Immature natural killer cell (primary cell): ENCODE measurements at regions not wholly inside any gene's neighbourhood (a gene's known extent, or its start where the extent isn't known, plus 50 kb on each side); places are given as distances from the start of the nearest gene placed in this dataset.

Source experiments
- DNase-seq, 3 donors: peaks; one replicate each; pipeline ENCODE4 v3.0.0; 2022; ENCODE audit warnings: mixed read lengths in 1 of 3
- H3K27ac Mint-ChIP-seq, 6 donors: one replicate each; pipeline ENCODE4 v1.8.0; 2020; ENCODE audit warnings: mixed read lengths in 6 of 6, mild to moderate bottlenecking in 5 of 6, inconsistent platforms in 4 of 6, moderate library complexity in 3 of 6
- H3K27me3 Mint-ChIP-seq, 3 donors: one replicate each; pipeline ENCODE4 v1.8.0; 2020 to 2021; ENCODE audit warnings: low read depth in 3 of 3, mild to moderate bottlenecking in 3 of 3, mixed read lengths in 3 of 3, moderate library complexity in 3 of 3, inconsistent platforms in 1 of 3
- H3K36me3 Mint-ChIP-seq, 3 donors: one replicate each; pipeline ENCODE4 v1.8.0; 2020; ENCODE audit warnings: mixed read lengths in 3 of 3, inconsistent platforms in 2 of 3, mild to moderate bottlenecking in 2 of 3
- H3K4me1 Mint-ChIP-seq, 2 donors: one replicate each; pipeline ENCODE4 v1.8.0; 2020; ENCODE audit warnings: inconsistent platforms in 2 of 2, mild to moderate bottlenecking in 2 of 2, mixed read lengths in 2 of 2, moderate library complexity in 1 of 2
- H3K4me3 Mint-ChIP-seq, 5 donors: one replicate each; pipeline ENCODE4 v1.8.0; 2020; ENCODE audit warnings: mild to moderate bottlenecking in 5 of 5, mixed read lengths in 5 of 5, inconsistent platforms in 3 of 5, moderate library complexity in 3 of 5
- H3K9me3 Mint-ChIP-seq, 6 donors: one replicate each; pipeline ENCODE4 v1.8.0; 2020; ENCODE audit warnings: mild to moderate bottlenecking in 6 of 6, mixed read lengths in 6 of 6, inconsistent platforms in 4 of 6, moderate library complexity in 3 of 6

GRCh38 chr15:62527387-62527786, 362.3 kb upstream of the C2CD4B start:
- Mint-ChIP-seq H3K4me3 (no peak overlapping the region), H3K9me3 (no peaks in the 10 kb centered on the region), H3K4me1 (no peaks in the 10 kb centered on the region), H3K27me3 (peaks cover 5 to 12% (median 6%) of the 10 kb centered on the region in 3 donors), H3K27ac (no peak overlapping the region), H3K36me3 (no peaks in the 10 kb centered on the region)
- DNase-seq, result no peak

- no peaks in the 10 kb centered on the region for H3K4me1 Mint-ChIP-seq
Measured at GRCh38 chr15:62528505-62528904, 363.4 kb upstream of the C2CD4B start.

GRCh38 chr15:62532367-62532766, 367.3 kb upstream of the C2CD4B start:
- DNase-seq, result no peak
- H3K27ac Mint-ChIP-seq, result no peak overlapping the region

More at GRCh38 chr15:62528505-62528904, 363.4 kb upstream of the C2CD4B start:
- Mint-ChIP-seq H3K36me3 (no peaks in the 10 kb centered on the region), H3K4me3 (no peak overlapping the region), H3K9me3 (no peaks in the 10 kb centered on the region), H3K27me3 (peaks cover 5 to 8% (median 8%) of the 10 kb centered on the region in 3 donors), H3K27ac (no peak overlapping the region)
- no peak for DNase-seq

GRCh38 chr15:62533687-62534086, 368.6 kb upstream of the C2CD4B start:
- Mint-ChIP-seq H3K4me1 (no peaks in the 10 kb centered on the region), H3K27ac (no peak overlapping the region), H3K36me3 (no peaks in the 10 kb centered on the region), H3K27me3 (peaks cover 3 to 9% (median 7%) of the 10 kb centered on the region in 3 donors), H3K9me3 (peaks cover 0 to 2% (median 0%) of the 10 kb centered on the region in 6 donors), H3K4me3 (no peak overlapping the region)
- no peak for DNase-seq

More at GRCh38 chr15:62532367-62532766, 367.3 kb upstream of the C2CD4B start:
- H3K4me3 Mint-ChIP-seq, result no peak overlapping the region
- H3K4me1 Mint-ChIP-seq, result no peaks in the 10 kb centered on the region
- H3K9me3 Mint-ChIP-seq, result no peaks in the 10 kb centered on the region
- peaks cover 1 to 7% (median 7%) of the 10 kb centered on the region in 3 donors for H3K27me3 Mint-ChIP-seq
- no peaks in the 10 kb centered on the region for H3K36me3 Mint-ChIP-seq

- Mint-ChIP-seq H3K4me3 (no peak overlapping the region), H3K9me3 (peaks cover 0 to 2% (median 0%) of the 10 kb centered on the region in 6 donors), H3K27ac (no peak overlapping the region), H3K36me3 (no peaks in the 10 kb centered on the region), H3K4me1 (no peaks in the 10 kb centered on the region), H3K27me3 (peaks cover 3 to 6% (median 4%) of the 10 kb centered on the region in 3 donors)
- no peak for DNase-seq
Measured at GRCh38 chr15:62534996-62535395, 369.9 kb upstream of the C2CD4B start.

GRCh38 chr15:62539236-62539635, 374.2 kb upstream of the C2CD4B start:
- Mint-ChIP-seq H3K4me3 (no peak overlapping the region), H3K4me1 (no peaks in the 10 kb centered on the region), H3K9me3 (peaks cover 0 to 2% (median 0%) of the 10 kb centered on the region in 6 donors), H3K36me3 (no peaks in the 10 kb centered on the region), H3K27me3 (peaks cover 2 to 5% (median 4%) of the 10 kb centered on the region in 3 donors), H3K27ac (no peak overlapping the region)
- DNase-seq, result no peak

- DNase-seq, result no peak
- H3K4me1 Mint-ChIP-seq, result no peaks in the 10 kb centered on the region
- peaks cover 2 to 5% (median 4%) of the 10 kb centered on the region in 3 donors for H3K27me3 Mint-ChIP-seq
- no peaks in the 10 kb centered on the region for H3K36me3 Mint-ChIP-seq
- H3K4me3 Mint-ChIP-seq, result no peak overlapping the region
- H3K27ac Mint-ChIP-seq, result no peak overlapping the region
- peaks cover 0 to 2% (median 0%) of the 10 kb centered on the region in 6 donors for H3K9me3 Mint-ChIP-seq
Measured at GRCh38 chr15:62541250-62541649, 376.2 kb upstream of the C2CD4B start.

GRCh38 chr15:62541846-62542245, 376.8 kb upstream of the C2CD4B start:
- Mint-ChIP-seq H3K27ac (no peak overlapping the region), H3K4me1 (no peaks in the 10 kb centered on the region), H3K9me3 (peaks cover 0 to 2% (median 0%) of the 10 kb centered on the region in 6 donors), H3K27me3 (peaks cover 2 to 5% (median 4%) of the 10 kb centered on the region in 3 donors), H3K36me3 (no peaks in the 10 kb centered on the region), H3K4me3 (no peak overlapping the region)
- no peak for DNase-seq

GRCh38 chr15:62544446-62544845, 379.4 kb upstream of the C2CD4B start:
- Mint-ChIP-seq H3K27ac (no peak overlapping the region), H3K4me1 (no peaks in the 10 kb centered on the region), H3K27me3 (peaks cover 2 to 6% (median 3%) of the 10 kb centered on the region in 3 donors), H3K4me3 (no peak overlapping the region), H3K36me3 (no peaks in the 10 kb centered on the region), H3K9me3 (no peaks in the 10 kb centered on the region)
- no peak for DNase-seq

GRCh38 chr15:62545467-62546227, 380.6 kb upstream of the C2CD4B start:
- no peak overlapping the region for H3K4me3 Mint-ChIP-seq
- peaks cover 4 to 7% (median 4%) of the 10 kb centered on the region in 3 donors for H3K27me3 Mint-ChIP-seq
- DNase-seq, result no peak

GRCh38 chr15:62546628-62547027, 381.5 kb upstream of the C2CD4B start:
- H3K9me3 Mint-ChIP-seq, result no peaks in the 10 kb centered on the region
- no peaks in the 10 kb centered on the region for H3K36me3 Mint-ChIP-seq
- no peak for DNase-seq
- peaks cover 4 to 7% (median 4%) of the 10 kb centered on the region in 3 donors for H3K27me3 Mint-ChIP-seq
- no peak overlapping the region for H3K27ac Mint-ChIP-seq
- no peaks in the 10 kb centered on the region for H3K4me1 Mint-ChIP-seq
- H3K4me3 Mint-ChIP-seq, result no peak overlapping the region

More at GRCh38 chr15:62545467-62546227, 380.6 kb upstream of the C2CD4B start:
- no peaks in the 10 kb centered on the region for H3K36me3 Mint-ChIP-seq
- no peaks in the 10 kb centered on the region for H3K9me3 Mint-ChIP-seq
- no peak overlapping the region for H3K27ac Mint-ChIP-seq
- no peaks in the 10 kb centered on the region for H3K4me1 Mint-ChIP-seq

- H3K4me3 Mint-ChIP-seq, result no peak overlapping the region
- H3K36me3 Mint-ChIP-seq, result no peaks in the 10 kb centered on the region
- no peaks in the 10 kb centered on the region for H3K4me1 Mint-ChIP-seq
- H3K9me3 Mint-ChIP-seq, result no peaks in the 10 kb centered on the region
- H3K27ac Mint-ChIP-seq, result no peak overlapping the region
- no peak for DNase-seq
- H3K27me3 Mint-ChIP-seq, result peaks cover 4 to 6% (median 6%) of the 10 kb centered on the region in 3 donors
Measured at GRCh38 chr15:62547584-62547983, 382.5 kb upstream of the C2CD4B start.

GRCh38 chr15:62549345-62549970, 384.4 kb upstream of the C2CD4B start:
- Mint-ChIP-seq H3K27me3 (peaks cover 2 to 6% (median 6%) of the 10 kb centered on the region in 3 donors), H3K9me3 (no peaks in the 10 kb centered on the region), H3K36me3 (no peaks in the 10 kb centered on the region), H3K27ac (no peak overlapping the region), H3K4me3 (no peak overlapping the region), H3K4me1 (no peaks in the 10 kb centered on the region)
- no peak for DNase-seq

- Mint-ChIP-seq H3K4me3 (no peak overlapping the region), H3K4me1 (no peaks in the 10 kb centered on the region), H3K27ac (no peak overlapping the region), H3K36me3 (no peaks in the 10 kb centered on the region), H3K9me3 (no peaks in the 10 kb centered on the region), H3K27me3 (peaks cover 2 to 6% (median 6%) of the 10 kb centered on the region in 3 donors)
- DNase-seq, result no peak
Measured at GRCh38 chr15:62550106-62550505, 385.0 kb upstream of the C2CD4B start.
